H1 (cell line): ENCODE measurements at regions not wholly inside any gene's neighbourhood (a gene's known extent, or its start where the extent isn't known, plus 50 kb on each side); places are given as distances from the start of the nearest gene placed in this dataset.

Experiments used
- CHD7 ChIP-seq: fragments of 300-600 bp; sonication (generic); IDR thresholded peaks from 2 replicates; pipeline ENCODE4 v1.7.1; 2012; ENCODE audit warnings: low read length, moderate library complexity, mild to moderate bottlenecking, inconsistent platforms; ENCODE audit not compliant: insufficient replicate concordance
- CTCF ChIP-seq, 3 experiments: IDR thresholded peaks; 1 replicate in 2 of 3; 2 replicates in 1 of 3; pipeline versions ENCODE4 v1.5.1 to v1.6.1; 2011; ENCODE audit warnings: low read length in 3 of 3, mild to moderate bottlenecking in 3 of 3, inconsistent platforms in 2 of 3, low read depth in 1 of 3, moderate library complexity in 1 of 3; ENCODE audit not compliant: insufficient read depth in 1 of 3; ENCODE audit errors: control extremely low read depth in 1 of 3
- GABPA ChIP-seq: IDR thresholded peaks from 2 replicates; pipeline ENCODE4 v1.6.1; 2011; ENCODE audit warnings: mild to moderate bottlenecking, low read length, moderate library complexity, borderline replicate concordance; ENCODE audit not compliant: insufficient read depth
- POLR2AphosphoS5 ChIP-seq: IDR thresholded peaks from 2 replicates; pipeline ENCODE4 v1.6.1; 2011; ENCODE audit warnings: low read depth, low read length
- RAD21 ChIP-seq, 2 experiments: IDR thresholded peaks in 1 of 2; conservative IDR thresholded peaks in 1 of 2; 2 replicates each; pipeline ENCODE4 v1.6.1; 2011; ENCODE audit warnings: low read depth in 2 of 2, low read length in 2 of 2, improper control_type of control experiment in 1 of 2, inconsistent platforms in 1 of 2, mild to moderate bottlenecking in 1 of 2, moderate library complexity in 1 of 2
- RFX5 ChIP-seq: IDR thresholded peaks from 2 replicates; pipeline ENCODE4 v1.6.1; 2011; ENCODE audit warnings: low read depth, low read length, improper control_type of control experiment, borderline replicate concordance
- RNF2 ChIP-seq: fragments of 200-900, 300-1000 bp; sonication (generic); IDR thresholded peaks from 2 replicates; pipeline ENCODE4 v1.7.1; 2016; ENCODE audit warnings: borderline replicate concordance, low read depth, mild to moderate bottlenecking, antibody characterized with exemption, low read length; ENCODE audit not compliant: poor library complexity, severe bottlenecking; ENCODE audit errors: missing control alignments
- TEAD4 ChIP-seq: IDR thresholded peaks from 2 replicates; pipeline ENCODE4 v1.6.1; 2012; ENCODE audit warnings: low read depth, low read length, inconsistent platforms, mixed read lengths

- TF ChIP-seq CTCF (IDR thresholded peaks at IDR 0.05; ENCODE audit: control extremely low read depth in 1 of 3, insufficient read depth in 1 of 3, low read depth in 1 of 3, low read length in 3 of 3) (no peak), POLR2AphosphoS5 (no peak), RNF2 (no peak), CHD7 (no peak), GABPA (no peak), TEAD4 (no peak), RAD21 (IDR thresholded peaks at IDR 0.05 in 1 of 2, conservative IDR thresholded peaks at IDR 0.05 in 1 of 2; ENCODE audit: low read depth in 2 of 2, low read length in 2 of 2) (no peak), RFX5 (no peak)
Observed at GRCh38 chr2:171214093-171214492, 53.4 kb upstream of the TLK1 start (continued).
